MCF 10A (cell line): ENCODE measurements at regions not wholly inside any gene's neighbourhood (a gene's known extent, or its start where the extent isn't known, plus 50 kb on each side); places are given as distances from the start of the nearest gene placed in this dataset.

ENCODE experiments used
- BruUV-seq: library from RNA; stranded (reverse); fragments of 400-500 nt; replicated peaks from 2 replicates; lab custom pipeline; 2021; lab: Mats Ljungman, UMichigan
- CTCF ChIA-PET: fragments of 300-600 bp; sonication (Branson Sonifier 250); formaldehyde crosslinking; extraction: SDS; loops from one replicate; lab custom pipeline; 2021; ENCODE audit warnings: antibody characterized with exemption, inconsistent platforms; lab: Yijun Ruan, JAX
- POLR2A ChIA-PET: fragments of 300-600, 350-650 bp; sonication (Branson Sonifier 250); formaldehyde crosslinking; extraction: SDS; loops from one replicate; lab custom pipeline; 2020; ENCODE audit warnings: antibody characterized with exemption, inconsistent platforms; lab: Yijun Ruan, JAX
- DNase-seq: peaks from one replicate; pipeline ENCODE4 v3.0.0-alpha.2; 2018; ENCODE audit not compliant: unreplicated experiment
- H3K27ac Mint-ChIP-seq: one replicate; pipeline ENCODE4 v1.8.0; 2022; ENCODE audit warnings: mild to moderate bottlenecking, low read depth, mixed read lengths; ENCODE audit not compliant: unreplicated experiment
- H3K27me3 Mint-ChIP-seq: one replicate; pipeline ENCODE4 v1.8.0; 2022; ENCODE audit warnings: mixed read lengths; ENCODE audit not compliant: insufficient read depth, unreplicated experiment
- H3K36me3 Mint-ChIP-seq: one replicate; pipeline ENCODE4 v1.8.0; 2022; ENCODE audit warnings: mild to moderate bottlenecking, moderate library complexity, mixed read lengths; ENCODE audit not compliant: insufficient read depth, unreplicated experiment
- H3K4me1 Mint-ChIP-seq: one replicate; pipeline ENCODE4 v1.8.0; 2022; ENCODE audit warnings: mixed read lengths; ENCODE audit not compliant: insufficient read depth, unreplicated experiment
- H3K4me3 Mint-ChIP-seq: one replicate; pipeline ENCODE4 v1.8.0; 2022; ENCODE audit warnings: mild to moderate bottlenecking, moderate library complexity, mixed read lengths; ENCODE audit not compliant: unreplicated experiment
- H3K9me3 Mint-ChIP-seq: one replicate; pipeline ENCODE4 v1.8.0; 2022; ENCODE audit warnings: mixed read lengths; ENCODE audit not compliant: unreplicated experiment
- CTCF ChIP-seq: fragments of 200-600 bp; IDR thresholded peaks from one replicate; pipeline ENCODE4 v1.8.0; 2022; ENCODE audit warnings: antibody characterized with exemption, mild to moderate bottlenecking; ENCODE audit not compliant: unreplicated experiment
- intact Hi-C: fragments of 100-400 bp; cut with micrococcal nuclease; formaldehyde crosslinking; loops from 2 replicates; pipeline ENCODE4 v1.14.1; 2022

DNA sequence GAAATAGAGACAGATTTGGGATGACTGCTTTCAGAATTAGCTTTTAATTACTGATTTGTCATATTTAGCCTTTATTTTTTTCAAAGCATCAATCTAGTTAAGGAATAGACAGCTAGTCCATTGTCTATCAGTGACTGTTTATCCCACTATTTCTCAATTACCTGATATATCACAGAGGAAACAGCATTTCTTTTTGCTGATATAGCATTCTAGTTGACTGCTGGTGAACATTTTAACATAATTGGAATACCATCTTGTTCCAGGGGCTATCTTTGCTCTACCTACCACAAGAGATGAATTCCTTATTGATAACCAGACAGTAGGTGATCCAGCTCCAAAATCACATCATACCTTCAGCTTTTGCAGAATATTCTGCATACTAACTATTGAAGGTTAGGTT lies 982.7 kb downstream of the SQOR start:
- TF ChIP-seq CTCF = no peak
- no peaks in the 10 kb centered on the region for H3K4me1 Mint-ChIP-seq
- CTCF ChIA-PET = no interaction called here

DNA sequence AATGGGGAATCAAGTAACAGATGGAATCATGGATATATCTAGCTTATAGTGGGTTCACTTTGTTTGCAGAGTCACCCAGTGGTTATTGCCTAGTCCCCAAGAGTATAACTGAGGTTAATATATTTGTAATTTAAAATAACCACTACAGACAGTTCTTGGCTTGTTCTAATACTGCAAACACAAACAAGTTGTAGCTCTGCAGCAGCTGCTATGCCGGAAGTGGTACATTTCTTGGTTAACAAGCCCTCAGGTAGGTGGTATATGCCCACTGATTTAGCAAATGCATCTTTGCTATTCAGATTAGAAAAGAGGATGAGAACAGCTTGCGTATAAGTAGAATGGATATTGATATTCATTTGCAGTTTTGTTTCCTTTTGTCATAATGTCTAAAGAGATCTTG lies 984.2 kb downstream of the SQOR start:
- no peaks in the 10 kb centered on the region for H3K4me1 Mint-ChIP-seq
- no peaks in the 10 kb centered on the region for H3K27me3 Mint-ChIP-seq
- H3K36me3 Mint-ChIP-seq = no peaks in the 10 kb centered on the region
- no peak for DNase-seq
- CTCF ChIA-PET = no interaction called here
- H3K4me3 Mint-ChIP-seq = no peak overlapping the region
- no peak overlapping the region for H3K27ac Mint-ChIP-seq
- no peak for TF ChIP-seq CTCF
- intact Hi-C loops = no loop called here
- H3K9me3 Mint-ChIP-seq = no peaks in the 10 kb centered on the region
- POLR2A ChIA-PET = no interaction called here
- BruUV-seq = no TSS peak

More for the DNA sequence above, 982.7 kb downstream of the SQOR start:
- DNase-seq = no peak
- intact Hi-C loops = no loop called here
- no peaks in the 10 kb centered on the region for H3K27me3 Mint-ChIP-seq
- no TSS peak for BruUV-seq
- POLR2A ChIA-PET = no interaction called here
- H3K9me3 Mint-ChIP-seq = no peaks in the 10 kb centered on the region
- H3K4me3 Mint-ChIP-seq = no peak overlapping the region
- H3K36me3 Mint-ChIP-seq = no peaks in the 10 kb centered on the region
- no peak overlapping the region for H3K27ac Mint-ChIP-seq

DNA sequence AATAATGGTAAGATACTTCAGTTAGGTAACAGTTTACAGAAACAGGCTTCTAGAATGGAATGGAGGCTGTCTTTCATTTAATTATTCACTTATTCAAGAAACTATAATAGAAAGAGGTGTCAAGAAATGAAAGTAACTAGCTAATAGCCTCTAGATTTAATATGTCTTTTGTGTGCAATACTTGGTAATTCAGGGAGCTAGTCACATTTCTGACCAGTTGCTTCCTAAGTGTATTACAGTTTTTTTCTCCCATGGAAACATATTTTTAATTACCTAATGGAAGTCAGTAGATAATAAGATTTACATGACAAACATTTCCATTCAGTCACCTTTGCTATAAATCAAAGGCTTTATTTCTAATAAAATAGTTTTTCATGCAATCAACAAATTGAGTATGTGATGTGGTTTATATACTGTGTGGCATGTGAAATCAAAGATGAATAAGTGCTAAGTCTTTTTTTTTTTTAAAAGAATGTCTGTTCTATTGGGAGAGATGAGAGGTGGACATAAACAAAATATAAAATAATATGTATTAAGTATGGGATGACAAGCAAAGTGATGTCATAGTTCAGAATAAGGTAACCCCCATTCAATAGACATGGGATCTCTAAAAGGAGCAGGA lies 985.7 kb downstream of the SQOR start:
- no peak for TF ChIP-seq CTCF
- ChIA-PET POLR2A (interaction anchor here (0.7 kb wide), 1 partner anchor 272 kb away, joined by 5 read pairs; no protein-coding TSS in a partner anchor), CTCF (no interaction called here)
- intact Hi-C loops = no loop called here
- no peaks in the 10 kb centered on the region for H3K4me1 Mint-ChIP-seq
- no peaks in the 10 kb centered on the region for H3K27me3 Mint-ChIP-seq
- H3K9me3 Mint-ChIP-seq = no peaks in the 10 kb centered on the region
- H3K36me3 Mint-ChIP-seq = no peaks in the 10 kb centered on the region
- BruUV-seq = no TSS peak
- no peak overlapping the region for H3K4me3 Mint-ChIP-seq
- DNase-seq = no peak
- no peak overlapping the region for H3K27ac Mint-ChIP-seq

DNA sequence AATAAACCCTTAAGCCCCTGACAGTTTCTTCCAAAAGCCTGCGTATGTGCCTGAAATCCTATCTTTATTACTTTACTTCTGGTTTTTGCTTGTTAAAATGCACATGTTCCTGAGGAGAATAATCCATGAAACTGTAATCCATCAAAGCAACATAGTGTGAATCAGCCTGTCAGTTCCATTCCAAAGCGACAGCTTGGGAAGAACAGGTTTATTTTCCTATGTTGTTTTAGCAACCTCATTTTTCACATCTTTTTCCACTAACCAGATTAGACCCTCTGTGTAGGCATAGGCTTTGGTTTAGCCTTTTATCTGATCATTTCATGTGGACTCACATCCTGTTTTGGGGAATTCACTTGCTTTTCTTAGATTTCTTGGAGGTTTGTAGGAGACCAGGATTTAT lies 988.0 kb downstream of the SQOR start:
- no peak overlapping the region for H3K27ac Mint-ChIP-seq
- ChIA-PET CTCF (interaction anchor here (1.2 kb wide), 1 partner anchor 14 kb away, joined by 4 read pairs; no protein-coding TSS in a partner anchor), POLR2A (no interaction called here)
- intact Hi-C loops = no loop called here
- BruUV-seq = no TSS peak
- no peak for TF ChIP-seq CTCF
- H3K4me3 Mint-ChIP-seq = no peak overlapping the region
- H3K9me3 Mint-ChIP-seq = no peaks in the 10 kb centered on the region
- H3K27me3 Mint-ChIP-seq = no peaks in the 10 kb centered on the region
- no peaks in the 10 kb centered on the region for H3K36me3 Mint-ChIP-seq
- H3K4me1 Mint-ChIP-seq = no peaks in the 10 kb centered on the region
- DNase-seq = no peak
